SK-N-SH (cell line): ENCODE measurements at regions not wholly inside any gene's neighbourhood (a gene's known extent, or its start where the extent isn't known, plus 50 kb on each side); places are given as distances from the start of the nearest gene placed in this dataset.

Source experiments
- CTCF ChIA-PET: fragments of 300-600, 350-600 bp; formaldehyde crosslinking; extraction: SDS; loops from one replicate; lab custom pipeline; 2021; lab: Yijun Ruan, JAX
- POLR2A ChIA-PET: fragments of 350-600 bp; sonication (Branson Sonifier 250); formaldehyde crosslinking; extraction: SDS; loops from one replicate; lab custom pipeline; 2020; ENCODE audit warnings: antibody characterized with exemption, inconsistent platforms; lab: Yijun Ruan, JAX
- DNase-seq: peaks from one replicate; pipeline ENCODE4 v3.0.0; 2012
- H2AFZ ChIP-seq: fragments of 200-600 bp; sonication (generic); 2 replicates; pipeline ENCODE4 v1.8.1; 2016; ENCODE audit warnings: antibody characterized with exemption, mild to moderate bottlenecking, low read depth
- H3F3A ChIP-seq: fragments of 200-600 bp; sonication (generic); replicated peaks from 2 replicates; pipeline ENCODE3; 2016; ENCODE audit warnings: antibody characterized with exemption, mild to moderate bottlenecking; ENCODE audit not compliant: insufficient read depth
- H3K27ac ChIP-seq, 2 experiments: fragments of 200-500 bp in 1 of 2; fragments of 200-600 bp in 1 of 2; sonication (Bioruptor generic) in 1 of 2; sonication (generic), shearing (Covaris generic) in 1 of 2; 2 replicates each; pipeline versions ENCODE4 v1.5.1 to v1.6.1; 2014 to 2016; ENCODE audit warnings: low read depth in 2 of 2, inconsistent platforms in 1 of 2, low read length in 1 of 2, mild to moderate bottlenecking in 1 of 2, mixed read lengths in 1 of 2
- H3K27me3 ChIP-seq: fragments of 200-600 bp; sonication (generic), shearing (Covaris generic); 2 replicates; pipeline ENCODE4 v1.6.1; 2016; ENCODE audit warnings: mixed run types; ENCODE audit not compliant: insufficient read depth
- H3K36me3 ChIP-seq, 2 experiments: fragments of 200-500 bp in 1 of 2; fragments of 200-600 bp in 1 of 2; sonication (Bioruptor generic) in 1 of 2; sonication (generic) in 1 of 2; replicated peaks in 1 of 2; 2 replicates each; pipeline versions ENCODE3 to v1.5.1; 2014 to 2016; ENCODE audit warnings: low read length in 1 of 2, mild to moderate bottlenecking in 1 of 2; ENCODE audit not compliant: insufficient read depth in 2 of 2, control insufficient read depth in 1 of 2
- H3K4me1 ChIP-seq, 2 experiments: fragments of 200-500 bp in 1 of 2; fragments of 200-600 bp in 1 of 2; sonication (Bioruptor generic) in 1 of 2; sonication (generic), shearing (Covaris generic) in 1 of 2; 2 replicates each; pipeline versions ENCODE4 v1.5.1 to v1.6.1; 2014 to 2016; ENCODE audit warnings: low read depth in 1 of 2, low read length in 1 of 2, mixed run types in 1 of 2; ENCODE audit not compliant: insufficient read depth in 2 of 2, control insufficient read depth in 1 of 2
- H3K4me2 ChIP-seq: fragments of 200-600 bp; sonication (generic), shearing (Covaris generic); 2 replicates; pipeline ENCODE4 v1.6.1; 2017; ENCODE audit warnings: mixed run types
- H3K4me3 ChIP-seq, 2 experiments: fragments of 200-500 bp in 1 of 2; fragments of 200-600 bp in 1 of 2; sonication (Bioruptor generic) in 1 of 2; sonication (generic), shearing (Covaris generic) in 1 of 2; 2 replicates each; pipeline versions ENCODE4 v1.5.1 to v1.8.1; 2014 to 2016; ENCODE audit warnings: low read depth in 2 of 2, inconsistent platforms in 1 of 2, low read length in 1 of 2, mild to moderate bottlenecking in 1 of 2, mixed read lengths in 1 of 2, moderate library complexity in 1 of 2
- H3K79me2 ChIP-seq: fragments of 200-600 bp; sonication (generic); 2 replicates; pipeline ENCODE4 v1.8.1; 2017; ENCODE audit warnings: mild to moderate bottlenecking; ENCODE audit not compliant: insufficient read depth
- H3K9ac ChIP-seq: fragments of 200-600 bp; sonication (generic); 2 replicates; pipeline ENCODE4 v1.6.1; 2017; ENCODE audit warnings: mixed run types
- H3K9me2 ChIP-seq: fragments of 200-600 bp; sonication (generic); 2 replicates; pipeline ENCODE4 v1.6.1; 2017; ENCODE audit warnings: mixed run types
- H3K9me3 ChIP-seq: fragments of 200-600 bp; sonication (generic); 2 replicates; pipeline ENCODE4 v1.6.1; 2017; ENCODE audit warnings: mixed run types, mild to moderate bottlenecking, moderate library complexity
- H4K20me1 ChIP-seq: fragments of 200-600 bp; sonication (generic); 2 replicates; pipeline ENCODE4 v1.6.1; 2017; ENCODE audit warnings: mild to moderate bottlenecking, mixed run types; ENCODE audit not compliant: insufficient read depth
- EZH2phosphoT487 ChIP-seq: fragments of 200-600 bp; sonication (generic); IDR thresholded peaks from 2 replicates; pipeline ENCODE4 v1.6.1; 2017; ENCODE audit warnings: low read depth, mixed run types, mild to moderate bottlenecking, antibody characterized with exemption, moderate library complexity, borderline replicate concordance
- FOSL2 ChIP-seq: IDR thresholded peaks from 2 replicates; pipeline ENCODE4 v1.4.0; 2012; ENCODE audit warnings: low read depth, mild to moderate bottlenecking, moderate library complexity, borderline replicate concordance
- MEF2A ChIP-seq: IDR thresholded peaks from 2 replicates; pipeline ENCODE4 v1.4.0; 2012; ENCODE audit warnings: low read depth, borderline replicate concordance
- RAD21 ChIP-seq: IDR thresholded peaks from 2 replicates; pipeline ENCODE4 v1.6.1; 2012; ENCODE audit warnings: mild to moderate bottlenecking, low read length
- RCOR1 ChIP-seq: fragments of 150-350 bp; IDR thresholded peaks from 2 replicates; pipeline ENCODE4 v1.6.1; 2017; ENCODE audit warnings: antibody characterized with exemption, low read length
- SMC3 ChIP-seq: IDR thresholded peaks from 2 replicates; pipeline ENCODE4 v1.6.1; 2012; ENCODE audit warnings: low read depth, low read length, improper control_type of control experiment
- TCF12 ChIP-seq: IDR thresholded peaks from 2 replicates; pipeline ENCODE4 v1.4.0; 2012
- ZBTB33 ChIP-seq: IDR thresholded peaks from 2 replicates; pipeline ENCODE4 v1.4.0; 2012; ENCODE audit warnings: low read depth, borderline replicate concordance
- WGBS: methylation state at CpG from one replicate; pipeline ENCODE4 v1.1.6; 2017; ENCODE audit warnings: low lambda C conversion rate; 5-methylcytosine and 5-hydroxymethylcytosine counted together
- TF ChIP-seq, protein P1 (sequence below): fragments of 150-350 bp; IDR thresholded peaks from 2 replicates; pipeline ENCODE4 v1.6.1; 2017; ENCODE audit warnings: antibody characterized with exemption, low read length, low read depth, borderline replicate concordance

GRCh38 chr15:97838606-97839210 lies 121.8 kb upstream of the ARRDC4 start (continued):
- TF ChIP-seq MEF2A (no peak), EZH2phosphoT487 (no peak), SMC3 (no peak), ZBTB33 (no peak), TCF12 (no peak), FOSL2 (no peak), RAD21 (no peak), RCOR1 (no peak)
- TF ChIP-seq, protein P1, sequence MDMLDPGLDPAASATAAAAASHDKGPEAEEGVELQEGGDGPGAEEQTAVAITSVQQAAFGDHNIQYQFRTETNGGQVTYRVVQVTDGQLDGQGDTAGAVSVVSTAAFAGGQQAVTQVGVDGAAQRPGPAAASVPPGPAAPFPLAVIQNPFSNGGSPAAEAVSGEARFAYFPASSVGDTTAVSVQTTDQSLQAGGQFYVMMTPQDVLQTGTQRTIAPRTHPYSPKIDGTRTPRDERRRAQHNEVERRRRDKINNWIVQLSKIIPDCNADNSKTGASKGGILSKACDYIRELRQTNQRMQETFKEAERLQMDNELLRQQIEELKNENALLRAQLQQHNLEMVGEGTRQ: no peak

DNA sequence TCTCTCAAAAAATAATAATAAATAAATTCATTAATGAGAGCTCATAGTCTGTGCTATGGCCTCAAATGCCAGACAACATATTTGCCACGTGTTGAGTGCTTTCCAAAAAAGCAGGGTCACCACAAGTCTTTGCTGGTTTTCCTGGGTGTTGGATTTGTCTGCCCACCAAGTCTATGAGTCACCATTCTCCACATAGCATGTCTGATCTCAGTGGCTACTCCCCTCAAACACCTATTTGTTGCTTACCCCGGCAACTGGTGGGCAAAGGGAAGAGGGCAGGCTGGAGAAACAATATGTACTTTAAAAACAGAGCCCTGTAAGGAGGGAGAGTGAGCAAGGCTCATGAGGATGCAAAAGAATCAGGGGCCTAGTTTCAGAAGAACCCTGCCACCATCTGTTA lies 120.0 kb upstream of the ARRDC4 start:
- Histone ChIP-seq H3K36me3 (no peaks in the 10 kb centered on the region), H3K4me3 (no peak overlapping the region), H3K9ac (no peak overlapping the region), H3F3A (no peaks in the 10 kb centered on the region), H4K20me1 (no peaks in the 10 kb centered on the region), H3K4me2 (no peak overlapping the region), H3K79me2 (no peaks in the 10 kb centered on the region), H3K9me2 (no peaks in the 10 kb centered on the region), H3K4me1 (no peaks in the 10 kb centered on the region), H3K27ac (no peak overlapping the region), H3K27me3 (no peaks in the 10 kb centered on the region), H3K9me3 (no peaks in the 10 kb centered on the region), H2AFZ (no peak overlapping the region)
- CTCF ChIA-PET: no interaction called here
- POLR2A ChIA-PET: no interaction called here
- 11% methylated on average over 2 of the region's 2 CpGs for WGBS
- TF ChIP-seq RCOR1: no peak
- no peak for DNase-seq

- no peaks in the 10 kb centered on the region for H3K27me3 ChIP-seq
- ChIA-PET CTCF (no interaction called here), POLR2A (no interaction called here)
- H3K9me2 ChIP-seq: no peaks in the 10 kb centered on the region
- H3K27ac ChIP-seq: no peak overlapping the region
- H2AFZ ChIP-seq: no peak overlapping the region
- TF ChIP-seq SMC3 (no peak), EZH2phosphoT487 (no peak)
- H4K20me1 ChIP-seq: no peaks in the 10 kb centered on the region
- H3F3A ChIP-seq: no peaks in the 10 kb centered on the region
- H3K9me3 ChIP-seq: no peaks in the 10 kb centered on the region
- no peak overlapping the region for H3K9ac ChIP-seq
- H3K36me3 ChIP-seq: no peaks in the 10 kb centered on the region
- H3K4me1 ChIP-seq: no peaks in the 10 kb centered on the region
- H3K79me2 ChIP-seq: no peaks in the 10 kb centered on the region
- no peak overlapping the region for H3K4me2 ChIP-seq
- DNase-seq: no peak
- 15% methylated on average over 3 of the region's 3 CpGs for WGBS
- H3K4me3 ChIP-seq: no peak overlapping the region
Measured at GRCh38 chr15:97841558-97841957, 118.9 kb upstream of the ARRDC4 start.
